Transverse colon (tissue), 4 donors: ENCODE measurements at regions not wholly inside any gene's neighbourhood (a gene's known extent, or its start where the extent isn't known, plus 50 kb on each side); places are given as distances from the start of the nearest gene placed in this dataset.

Experiments
- DNase-seq: peaks from one replicate; pipeline ENCODE4 v3.0.0-alpha.2; 2019
- H3K27ac ChIP-seq, 4 donors: fragments of 200-600 bp; sonication (generic); 2 replicates each; pipeline ENCODE4 v1.5.1; 2016 to 2018; ENCODE audit warnings: inconsistent platforms in 4 of 4
- H3K27me3 ChIP-seq: fragments of 200-600 bp; sonication (generic); 2 replicates; pipeline ENCODE4 v1.5.1; 2017; ENCODE audit warnings: inconsistent platforms
- H3K36me3 ChIP-seq, 4 donors: fragments of 200-600 bp; sonication (generic); 2 replicates each; pipeline ENCODE4 v1.5.1; 2017 to 2019; ENCODE audit warnings: inconsistent platforms in 4 of 4
- H3K4me1 ChIP-seq, 4 donors: fragments of 200-600 bp; sonication (generic); 2 replicates each; pipeline ENCODE4 v1.5.1; 2017 to 2020; ENCODE audit warnings: inconsistent platforms in 4 of 4
- H3K4me3 ChIP-seq, 4 donors: fragments of 200-600 bp; sonication (generic); 1 replicate in 1 of 4; 2 replicates in 3 of 4; pipeline versions ENCODE4 v1.5.1 to v1.6.1; 2017 to 2019; ENCODE audit warnings: inconsistent platforms in 4 of 4
- H3K9me3 ChIP-seq, 2 donors: fragments of 200-600 bp; sonication (generic); 2 replicates each; pipeline ENCODE4 v1.5.1; 2017 to 2019; ENCODE audit warnings: inconsistent platforms in 2 of 2
- CTCF ChIP-seq, 5 experiments: fragments of 200-600 bp in 3 of 5; fragments of 450-650 bp in 2 of 5; sonication (generic) in 3 of 5; IDR thresholded peaks; 1 replicate in 2 of 5; 2 replicates in 3 of 5; pipeline ENCODE4 v1.5.1; 2016 to 2017; ENCODE audit warnings: antibody characterized with exemption in 5 of 5, inconsistent platforms in 3 of 5, mild to moderate bottlenecking in 2 of 5, moderate library complexity in 1 of 5
- EP300 ChIP-seq: sonication (generic); formaldehyde crosslinking; IDR thresholded peaks from one replicate; pipeline ENCODE4 v1.6.1; 2017; ENCODE audit warnings: antibody characterized with exemption, low read depth
- POLR2A ChIP-seq: fragments of 450-650 bp; IDR thresholded peaks from one replicate; pipeline ENCODE4 v1.6.1; 2016; ENCODE audit warnings: antibody characterized with exemption, mild to moderate bottlenecking, moderate library complexity
- POLR2AphosphoS5 ChIP-seq, 3 donors: sonication (generic); formaldehyde crosslinking; IDR thresholded peaks; one replicate each; pipeline ENCODE4 v1.6.1; 2016; ENCODE audit warnings: antibody characterized with exemption in 3 of 3
- WGBS, 2 donors: methylation state at CpG; one replicate each; pipeline ENCODE4 v1.1.5; 2018; ENCODE audit warnings: low coverage in 1 of 2; 5-methylcytosine and 5-hydroxymethylcytosine counted together
- in situ Hi-C, 4 donors: fragments of 200-750 bp; cut with MboI; loops; one replicate each; pipeline versions ENCODE4 v1.15.0 to v1.15.1; 2017; ENCODE audit warnings: low sequenced_read_pairs in 3 of 4, low pct_ligation_motif_present in 1 of 4, low pct_unique_long_range_greater_than_20kb in 1 of 4
- intact Hi-C: fragments of 100-400 bp; cut with DNase I; formaldehyde crosslinking; loops from one replicate; pipeline ENCODE4 v1.15.1; 2023; ENCODE audit warnings: low total_unique reads

- intact Hi-C loops (no loop called here), in situ Hi-C loops (no loop called here)
- no peak overlapping the region for H3K27ac ChIP-seq
- peaks cover 0 to 4% (median 0%) of the 10 kb centered on the region in 4 donors for H3K4me1 ChIP-seq
- TF ChIP-seq CTCF (IDR thresholded peaks at IDR 0.05) (no peak), POLR2A (no peak), EP300 (no peak), POLR2AphosphoS5 (IDR thresholded peaks at IDR 0.05) (no peak)
- H3K27me3 ChIP-seq = no peaks in the 10 kb centered on the region
- H3K4me3 ChIP-seq = no peak overlapping the region
- peaks cover 0 to 6% of the 10 kb centered on the region in 2 donors for H3K9me3 ChIP-seq
- no peak for DNase-seq
- H3K36me3 ChIP-seq = no peaks in the 10 kb centered on the region
Measured at GRCh38 chr1:195568389-195568788, 1039.9 kb downstream of the KCNT2 start.

GRCh38 chr1:195562074-195562473, 1046.2 kb downstream of the KCNT2 start:
- in situ Hi-C loops (no loop called here), intact Hi-C loops (no loop called here)
- no peak for DNase-seq
- TF ChIP-seq POLR2AphosphoS5 (IDR thresholded peaks at IDR 0.05) = no peak
- no peaks in the 10 kb centered on the region for H3K9me3 ChIP-seq
- no peak overlapping the region for H3K27ac ChIP-seq
- H3K4me1 ChIP-seq = no peaks in the 10 kb centered on the region
- 96 to 100% methylated on average over 2 of the region's 2 CpGs for WGBS, 2 donors
- no peak overlapping the region for H3K4me3 ChIP-seq
- H3K36me3 ChIP-seq = no peaks in the 10 kb centered on the region
- no peaks in the 10 kb centered on the region for H3K27me3 ChIP-seq

GRCh38 chr1:195550071-195550862, 1058.0 kb downstream of the KCNT2 start:
- intact Hi-C loops = no loop called here
- Histone ChIP-seq H3K36me3 (no peaks in the 10 kb centered on the region), H3K27ac (peak overlapping the region; percentile 31 to 55 (median 44)), H3K4me3 (no peak overlapping the region), H3K4me1 (peaks cover 0 to 16% (median 2%) of the 10 kb centered on the region in 4 donors), H3K27me3 (no peaks in the 10 kb centered on the region), H3K9me3 (no peaks in the 10 kb centered on the region)
- WGBS, 2 donors = 55 to 64% methylated on average over 5 of the region's 5 CpGs
- peak; percentile 48 for DNase-seq
- peak in 1 of 3 donors; percentile 34 for TF ChIP-seq POLR2AphosphoS5 (IDR thresholded peaks at IDR 0.05)
- no peak for TF ChIP-seq EP300
- TF ChIP-seq POLR2A = no peak
- no peak for TF ChIP-seq CTCF (IDR thresholded peaks at IDR 0.05)
- in situ Hi-C loops = no loop called here

- H3K27me3 ChIP-seq = no peaks in the 10 kb centered on the region
- TF ChIP-seq POLR2A = no peak
- no peak for TF ChIP-seq EP300
- TF ChIP-seq CTCF (IDR thresholded peaks at IDR 0.05) = no peak
- no peak for TF ChIP-seq POLR2AphosphoS5 (IDR thresholded peaks at IDR 0.05)
- H3K9me3 ChIP-seq = no peaks in the 10 kb centered on the region
- intact Hi-C loops = no loop called here
- no peaks in the 10 kb centered on the region for H3K4me1 ChIP-seq
- 62 to 71% methylated on average over 1 to 2 of the region's 2 CpGs for WGBS, 2 donors
- no peaks in the 10 kb centered on the region for H3K36me3 ChIP-seq
- no peak overlapping the region for H3K27ac ChIP-seq
- DNase-seq = no peak
- H3K4me3 ChIP-seq = no peak overlapping the region
- in situ Hi-C loops = no loop called here
Measured at GRCh38 chr1:195530961-195531360, 1077.3 kb downstream of the KCNT2 start.

GRCh38 chr1:195529881-195530280, 1078.4 kb downstream of the KCNT2 start:
- no peaks in the 10 kb centered on the region for H3K9me3 ChIP-seq
- H3K36me3 ChIP-seq = no peaks in the 10 kb centered on the region
- 79% methylated on average over 1 of the region's 1 CpG for WGBS, 2 donors
- H3K27me3 ChIP-seq = no peaks in the 10 kb centered on the region
- H3K27ac ChIP-seq = no peak overlapping the region
- H3K4me1 ChIP-seq = no peaks in the 10 kb centered on the region
- DNase-seq = no peak
- in situ Hi-C loops (no loop called here), intact Hi-C loops (no loop called here)
- TF ChIP-seq POLR2AphosphoS5 (IDR thresholded peaks at IDR 0.05) (no peak), EP300 (no peak), CTCF (IDR thresholded peaks at IDR 0.05) (no peak), POLR2A (no peak)
- H3K4me3 ChIP-seq = no peak overlapping the region
